ENCODE measurements at regions not wholly inside any gene's neighbourhood (a gene's known extent, or its start where the extent isn't known, plus 50 kb on each side); places are given as distances from the start of the nearest gene placed in this dataset.

DNA sequence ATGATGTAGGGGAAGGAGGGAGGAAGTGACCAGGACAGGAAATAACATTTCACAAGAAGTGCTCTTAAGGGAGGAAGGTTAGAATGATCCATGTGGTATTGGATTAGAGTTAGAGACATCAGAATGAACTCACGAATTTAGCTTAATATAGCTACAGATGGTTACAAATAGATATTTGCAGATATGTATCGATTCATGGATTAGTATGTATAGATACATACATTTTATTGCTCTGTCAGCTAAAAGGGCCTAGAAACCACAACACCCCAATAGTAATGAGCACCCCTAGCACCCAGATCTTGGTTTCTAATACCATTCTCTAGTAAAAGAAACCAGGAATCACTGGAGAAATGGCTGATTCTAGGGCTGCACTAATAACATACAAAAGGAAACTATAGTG, 59.6 kb upstream of the LTBP1 start:
- no peak overlapping the region for H4K91ac ChIP-seq (replicated peaks; ENCODE audit: insufficient read length, low read length)
- H3K4ac ChIP-seq (replicated peaks; ENCODE audit: insufficient read length, low read depth, low read length) = no peak overlapping the region
- H3K9ac ChIP-seq (replicated peaks in 1 of 4; ENCODE audit: extremely low read depth in 1 of 4, low read depth in 3 of 4, low read length in 3 of 4) = no peak overlapping the region
- no peak overlapping the region for H4K8ac ChIP-seq (ENCODE audit: extremely low read depth, insufficient read depth, low read length)
- no peaks in the 10 kb centered on the region for H3K79me1 ChIP-seq (ENCODE audit: low read depth, low read length)
- H4K20me1 ChIP-seq (replicated peaks in 1 of 2; ENCODE audit: control insufficient read depth in 1 of 2, insufficient read depth in 2 of 2, low read length in 2 of 2) = no peaks in the 10 kb centered on the region
- H2BK5ac ChIP-seq (ENCODE audit: low read depth, low read length) = no peak overlapping the region
- no peak overlapping the region for H2BK12ac ChIP-seq (ENCODE audit: low read depth, low read length)
- FAIRE-seq = no peak
- H3K27me3 ChIP-seq (replicated peaks in 1 of 4; ENCODE audit: control insufficient read depth in 3 of 4, extremely low read depth in 1 of 4, insufficient read depth in 3 of 4, low read length in 3 of 4) = no peaks in the 10 kb centered on the region
- no peak overlapping the region for H3K4me3 ChIP-seq (ENCODE audit: extremely low read depth in 1 of 4, insufficient read depth in 2 of 4, low read depth in 3 of 4, low read length in 4 of 4)
- no peak overlapping the region for H3K27ac ChIP-seq (ENCODE audit: low read depth, low read length)
- H3K4me2 ChIP-seq (ENCODE audit: insufficient read depth in 1 of 2, low read depth in 2 of 2, low read length in 2 of 2) = no peak overlapping the region
- H3K79me2 ChIP-seq (ENCODE audit: control insufficient read depth in 1 of 2, insufficient read depth in 2 of 2, low read length in 2 of 2) = no peaks in the 10 kb centered on the region
- CTCF ChIA-PET (ENCODE audit: partially characterized antibody) = no interaction called here
- no peaks in the 10 kb centered on the region for H3K23me2 ChIP-seq (ENCODE audit: low read depth, low read length)
- no peak overlapping the region for H3K18ac ChIP-seq (ENCODE audit: extremely low read depth, low read length)
- no peak overlapping the region for H2AK5ac ChIP-seq (ENCODE audit: low read depth, low read length)
- no peak overlapping the region for H3K56ac ChIP-seq (replicated peaks; ENCODE audit: insufficient read length, low read depth, low read length)
- no peak for DNase-seq (ENCODE audit: low read depth in 1 of 2, low spot score in 2 of 2)
- 86% methylated on average over 2 of the region's 2 CpGs; no CpG with 5 or more reads in 1 of the 2 experiments for WGBS, 2 experiments (ENCODE audit: extremely low coverage in 1 of 2, insufficient coverage in 1 of 2, insufficient read length in 1 of 2, insufficient replicate concordance in 2 of 2, low coverage in 1 of 2, low lambda C conversion rate in 2 of 2, missing lambda C conversion rate in 1 of 2)
- POLR2A ChIA-PET (ENCODE audit: partially characterized antibody) = no interaction called here
- peaks cover 0 to 3% (median 0%) of the 10 kb centered on the region in 4 experiments; a peak in 1 of 7 replicates for H3K4me1 ChIP-seq (replicated peaks in 1 of 4; ENCODE audit: control insufficient read depth in 3 of 4, insufficient read depth in 4 of 4, low read length in 3 of 4)
- H3K9me3 ChIP-seq (ENCODE audit: insufficient read depth in 2 of 2, low read depth in 1 of 2, low read length in 1 of 2) = peaks cover 13 to 20% of the 10 kb centered on the region in 2 experiments
- no peak overlapping the region for H2BK120ac ChIP-seq (replicated peaks; ENCODE audit: low read depth, low read length)
- no peak overlapping the region for H4K5ac ChIP-seq (ENCODE audit: insufficient read length, low read depth, low read length)
- H3K36me3 ChIP-seq (ENCODE audit: control insufficient read depth in 2 of 4, insufficient read depth in 4 of 4, low read length in 3 of 4) = peaks cover 0 to 4% (median 0%) of the 10 kb centered on the region in 4 experiments; a peak in 1 of 8 replicates
- H2BK15ac ChIP-seq (ENCODE audit: low read length) = no peak overlapping the region
- H2BK20ac ChIP-seq (ENCODE audit: low read length) = no peak overlapping the region
- H3K23ac ChIP-seq (ENCODE audit: insufficient read length) = no peak overlapping the region
- H2AFZ ChIP-seq (ENCODE audit: low read length) = no peak overlapping the region
- H3K14ac ChIP-seq (ENCODE audit: insufficient read length) = no peak overlapping the region
- TF ChIP-seq, protein P1, sequence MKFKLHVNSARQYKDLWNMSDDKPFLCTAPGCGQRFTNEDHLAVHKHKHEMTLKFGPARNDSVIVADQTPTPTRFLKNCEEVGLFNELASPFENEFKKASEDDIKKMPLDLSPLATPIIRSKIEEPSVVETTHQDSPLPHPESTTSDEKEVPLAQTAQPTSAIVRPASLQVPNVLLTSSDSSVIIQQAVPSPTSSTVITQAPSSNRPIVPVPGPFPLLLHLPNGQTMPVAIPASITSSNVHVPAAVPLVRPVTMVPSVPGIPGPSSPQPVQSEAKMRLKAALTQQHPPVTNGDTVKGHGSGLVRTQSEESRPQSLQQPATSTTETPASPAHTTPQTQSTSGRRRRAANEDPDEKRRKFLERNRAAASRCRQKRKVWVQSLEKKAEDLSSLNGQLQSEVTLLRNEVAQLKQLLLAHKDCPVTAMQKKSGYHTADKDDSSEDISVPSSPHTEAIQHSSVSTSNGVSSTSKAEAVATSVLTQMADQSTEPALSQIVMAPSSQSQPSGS (IDR thresholded peaks at IDR 0.05; ENCODE audit: low read length) = no peak
- no peak for TF ChIP-seq SRF (IDR thresholded peaks at IDR 0.05; ENCODE audit: low read depth, low read length)
- TF ChIP-seq CBX5 (IDR thresholded peaks at IDR 0.05; ENCODE audit: low read depth, low read length) = no peak
- TF ChIP-seq CTBP2 (IDR thresholded peaks at IDR 0.05; ENCODE audit: borderline replicate concordance, insufficient read depth, insufficient read length, low read length) = no peak
- TF ChIP-seq CEBPB (IDR thresholded peaks at IDR 0.05; ENCODE audit: low read depth, low read length) = no peak
- TF ChIP-seq, protein P2, sequence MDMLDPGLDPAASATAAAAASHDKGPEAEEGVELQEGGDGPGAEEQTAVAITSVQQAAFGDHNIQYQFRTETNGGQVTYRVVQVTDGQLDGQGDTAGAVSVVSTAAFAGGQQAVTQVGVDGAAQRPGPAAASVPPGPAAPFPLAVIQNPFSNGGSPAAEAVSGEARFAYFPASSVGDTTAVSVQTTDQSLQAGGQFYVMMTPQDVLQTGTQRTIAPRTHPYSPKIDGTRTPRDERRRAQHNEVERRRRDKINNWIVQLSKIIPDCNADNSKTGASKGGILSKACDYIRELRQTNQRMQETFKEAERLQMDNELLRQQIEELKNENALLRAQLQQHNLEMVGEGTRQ (IDR thresholded peaks at IDR 0.05; ENCODE audit: low read length) = no peak
- TF ChIP-seq POU5F1 (IDR thresholded peaks at IDR 0.05; ENCODE audit: low read depth, low read length) = no peak
- TF ChIP-seq YY1 (IDR thresholded peaks at IDR 0.05; ENCODE audit: low read depth, low read length) = no peak
- no peak for TF ChIP-seq TAF1 (IDR thresholded peaks at IDR 0.05; ENCODE audit: low read depth, low read length)
- TF ChIP-seq RAD21 (IDR thresholded peaks at IDR 0.05 in 1 of 2, conservative IDR thresholded peaks at IDR 0.05 in 1 of 2; ENCODE audit: low read depth in 2 of 2, low read length in 2 of 2) = no peak
- no peak for TF ChIP-seq EP300 (IDR thresholded peaks at IDR 0.05; ENCODE audit: borderline replicate concordance in 1 of 2, low read depth in 2 of 2, low read length in 2 of 2)
- no peak for TF ChIP-seq ASH2L (IDR thresholded peaks at IDR 0.05; ENCODE audit: low read length)
